ENCODE measurements at regions not wholly inside any gene's neighbourhood (a gene's known extent, or its start where the extent isn't known, plus 50 kb on each side); places are given as distances from the start of the nearest gene placed in this dataset.

- no peak for TF ChIP-seq CTCF (conservative IDR thresholded peaks at IDR 0.05; ENCODE audit: low read depth, low read length)
- no peak for DNase-seq (ENCODE audit: low read depth)
- H3K4me3 ChIP-seq (ENCODE audit: low read depth, low read length): no peak overlapping the region
These were observed 144.2 kb upstream of the C14orf180 start for GRCh38 chr14:104435147-104436046.

- DNase-seq (ENCODE audit: low read depth): no peak
- TF ChIP-seq CTCF (conservative IDR thresholded peaks at IDR 0.05; ENCODE audit: low read depth, low read length): no peak
These were observed 143.4 kb upstream of the C14orf180 start for GRCh38 chr14:104436047-104436591.

GRCh38 chr14:104436741-104437701 lies 142.5 kb upstream of the C14orf180 start:
- no peak for DNase-seq (ENCODE audit: low read depth)
- TF ChIP-seq CTCF (conservative IDR thresholded peaks at IDR 0.05; ENCODE audit: low read depth, low read length): no peak
- H3K4me3 ChIP-seq (ENCODE audit: low read depth, low read length): no peak overlapping the region

More at GRCh38 chr14:104436047-104436591, 143.4 kb upstream of the C14orf180 start:
- H3K4me3 ChIP-seq (ENCODE audit: low read depth, low read length): peak overlapping the region; percentile 30

- TF ChIP-seq CTCF (conservative IDR thresholded peaks at IDR 0.05; ENCODE audit: low read depth, low read length): no peak
- DNase-seq (ENCODE audit: low read depth): no peak
- no peak overlapping the region for H3K4me3 ChIP-seq (ENCODE audit: low read depth, low read length)
These were observed 141.9 kb upstream of the C14orf180 start for GRCh38 chr14:104437703-104438102.

- TF ChIP-seq CTCF (conservative IDR thresholded peaks at IDR 0.05; ENCODE audit: low read depth, low read length): no peak
- no peak for DNase-seq (ENCODE audit: low read depth)
These were observed 141.2 kb upstream of the C14orf180 start for GRCh38 chr14:104438166-104438887.

GRCh38 chr14:104439625-104440024 lies 139.9 kb upstream of the C14orf180 start:
- no peak for DNase-seq (ENCODE audit: low read depth)
- H3K4me3 ChIP-seq (ENCODE audit: low read depth, low read length): no peak overlapping the region
- TF ChIP-seq CTCF (conservative IDR thresholded peaks at IDR 0.05; ENCODE audit: low read depth, low read length): no peak

More at GRCh38 chr14:104438166-104438887, 141.2 kb upstream of the C14orf180 start:
- H3K4me3 ChIP-seq (ENCODE audit: low read depth, low read length): no peak overlapping the region

All from epithelial cell of proximal tubule (primary cell).